ENCODE measurements at regions not wholly inside any gene's neighbourhood (a gene's known extent, or its start where the extent isn't known, plus 50 kb on each side); places are given as distances from the start of the nearest gene placed in this dataset.

DNA sequence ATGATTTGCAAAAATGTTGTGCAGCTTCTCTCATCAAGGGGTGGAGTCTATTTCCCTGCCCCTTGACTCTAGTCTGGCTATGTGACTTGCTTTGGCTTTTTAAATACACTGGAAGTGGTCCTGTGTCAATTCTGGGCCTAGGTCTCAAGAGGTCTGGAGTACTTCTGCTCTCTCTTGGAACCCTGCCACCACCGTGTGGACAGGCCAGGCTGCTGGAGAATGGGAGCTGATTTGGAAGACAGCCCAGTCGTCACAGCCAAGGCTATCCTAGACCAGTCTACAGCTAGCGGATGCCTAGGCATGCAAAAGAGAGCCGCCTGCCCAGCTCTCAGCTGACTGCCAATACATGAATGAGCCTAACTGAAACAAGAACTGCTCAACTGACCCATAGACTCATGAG is 56.7 kb upstream of the CLINT1 start:
- no peak for DNase-seq (ENCODE audit: low read depth in 3 of 3)

DNA sequence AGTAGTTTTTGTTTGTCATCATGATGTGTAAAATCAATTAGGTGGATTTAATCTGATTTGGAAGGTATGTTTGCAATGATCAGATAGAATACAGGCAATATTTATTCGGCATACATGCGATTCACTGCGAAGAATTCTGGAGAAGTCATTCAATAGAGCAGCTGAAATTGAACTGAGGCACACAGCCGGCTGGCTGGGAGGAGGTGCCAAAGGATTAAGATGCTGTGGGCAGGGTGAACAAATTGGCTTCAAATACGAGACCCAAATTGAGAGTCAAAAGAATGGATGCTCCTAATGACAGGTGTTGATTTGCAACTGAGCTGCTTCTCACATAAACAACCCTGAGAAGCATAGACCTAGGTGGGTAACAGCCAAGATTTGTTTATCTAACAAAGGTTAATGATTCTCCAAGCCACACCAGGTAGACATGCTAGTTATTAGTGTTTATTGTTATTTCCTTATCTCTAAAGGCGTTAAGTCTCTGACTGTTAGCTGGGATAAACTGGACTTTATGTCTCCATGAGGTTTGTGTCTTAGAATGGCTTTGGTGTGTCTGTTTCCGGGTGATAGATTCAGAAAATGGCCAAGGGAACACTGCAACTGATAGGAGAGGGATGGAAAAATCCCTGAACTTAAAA is 55.3 kb upstream of the CLINT1 start:
- DNase-seq (ENCODE audit: low read depth in 3 of 3) = no peak

DNA sequence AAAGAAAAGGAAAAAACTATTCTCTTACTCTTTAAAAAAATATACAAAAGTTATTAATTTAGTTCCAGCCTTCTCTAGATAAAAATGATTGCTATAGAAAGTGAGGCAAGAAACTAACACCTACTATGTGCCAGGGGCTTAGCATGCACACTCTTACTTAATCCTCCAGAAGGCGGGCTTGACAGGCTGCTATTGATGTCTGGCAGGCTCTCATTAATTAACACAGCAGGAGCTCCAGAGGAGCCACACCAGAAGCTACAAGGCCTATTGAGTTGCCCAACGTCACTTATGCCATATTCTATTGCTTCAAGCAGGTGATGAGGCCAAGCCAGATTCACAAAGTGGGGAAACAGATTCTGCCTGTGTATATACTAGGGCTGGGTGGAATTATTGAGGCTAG is 54.6 kb upstream of the CLINT1 start:
- no peak for DNase-seq (ENCODE audit: low read depth in 3 of 3)

DNA sequence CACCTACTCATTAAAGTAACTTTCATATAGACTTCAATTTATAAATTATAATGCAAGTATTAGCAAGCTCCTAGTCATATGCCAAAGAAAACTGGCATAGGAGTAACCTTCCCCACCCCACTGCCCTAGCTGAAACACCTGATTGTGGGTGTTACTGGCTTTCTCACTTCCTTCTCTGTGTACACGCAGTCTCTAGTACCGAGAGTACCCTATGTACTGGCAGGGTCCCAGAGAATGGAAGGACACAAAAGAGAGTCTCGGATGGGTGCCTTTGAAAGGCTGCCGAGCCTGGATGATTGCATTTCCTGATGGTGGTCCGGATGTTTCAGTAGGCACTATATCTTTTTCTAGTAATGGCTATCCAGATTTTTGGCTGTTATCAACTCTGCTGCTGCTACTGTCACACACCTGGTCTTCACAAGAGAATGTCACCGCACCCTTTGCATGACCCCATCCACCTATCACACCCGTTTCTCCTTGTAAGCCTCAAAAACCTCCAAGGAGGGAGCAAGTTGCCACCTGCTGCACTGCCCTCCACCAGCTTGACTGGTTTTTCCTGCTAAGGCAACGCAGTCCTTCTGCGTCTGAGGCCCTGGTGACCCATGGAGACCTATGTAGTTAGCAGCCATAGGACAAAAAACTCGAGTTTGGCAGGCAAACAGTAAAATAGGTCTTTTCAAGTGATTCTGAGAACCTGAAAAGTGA is 53.8 kb upstream of the CLINT1 start:
- no peak for DNase-seq (ENCODE audit: low read depth in 3 of 3)

DNA sequence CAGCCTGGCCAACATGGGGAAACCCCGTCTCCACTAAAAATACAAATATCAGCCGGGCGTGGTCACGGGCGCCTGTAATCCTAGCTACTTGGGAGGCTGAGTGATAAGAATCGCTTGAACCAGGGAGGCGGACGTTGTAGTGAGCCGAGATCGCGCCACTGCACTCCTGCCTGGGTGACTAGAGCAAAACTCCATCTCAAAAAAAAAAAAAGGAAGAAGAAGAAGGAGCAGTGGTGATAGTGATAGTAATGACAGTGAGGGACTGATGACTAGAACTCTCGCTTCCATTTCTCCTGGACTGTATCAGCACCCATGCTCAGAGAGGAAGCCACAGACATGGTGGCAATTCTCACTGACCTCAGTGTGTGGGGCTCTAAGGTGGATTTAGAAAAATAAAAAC is 52.6 kb upstream of the CLINT1 start:
- no peak for DNase-seq (ENCODE audit: low read depth in 3 of 3)
